HS-5 (cell line): ENCODE measurements at regions not wholly inside any gene's neighbourhood (a gene's known extent, or its start where the extent isn't known, plus 50 kb on each side); places are given as distances from the start of the nearest gene placed in this dataset.
A peak's percentile ranks its signal among the peaks of the same experiment; 100 is the strongest.
"Not testable (repeated sequence)": the region's sequence is repeated elsewhere in the genome, so short reads cannot be mapped to it uniquely, and the experiment has no call there.

Source experiments
- DNase-seq: peaks from one replicate; pipeline ENCODE4 v3.0.0-alpha.2; 2012; ENCODE audit warnings: low read depth

- DNase-seq: no peak
Observed at GRCh38 chr6:21710216-21710615, 116.7 kb downstream of the SOX4 start.

GRCh38 chr6:21710908-21711627 lies 117.5 kb downstream of the SOX4 start:
- DNase-seq: no peak

- DNase-seq: no peak
Observed at GRCh38 chr6:21712213-21712612, 118.7 kb downstream of the SOX4 start.

GRCh38 chr6:21713481-21713880 lies 119.9 kb downstream of the SOX4 start:
- no peak for DNase-seq

GRCh38 chr6:21715180-21715579 lies 121.6 kb downstream of the SOX4 start:
- no peak for DNase-seq

GRCh38 chr6:21722510-21722909 lies 129.0 kb downstream of the SOX4 start:
- no peak for DNase-seq

- DNase-seq: no peak
Observed at GRCh38 chr6:21726676-21727075, 133.1 kb downstream of the SOX4 start.

- DNase-seq: no peak
Observed at GRCh38 chr6:21728141-21728540, 134.6 kb downstream of the SOX4 start.

GRCh38 chr6:21729431-21729830 lies 135.9 kb downstream of the SOX4 start:
- DNase-seq: no peak

- DNase-seq: no peak
Observed at GRCh38 chr6:21730533-21730932, 137.0 kb downstream of the SOX4 start.

- peak; percentile 29 for DNase-seq
Observed at GRCh38 chr6:21731411-21732031, 138.0 kb downstream of the SOX4 start.

- not testable (repeated sequence) for DNase-seq
Observed at GRCh38 chr6:21732032-21732730, 138.6 kb downstream of the SOX4 start.

- no peak for DNase-seq
Observed at GRCh38 chr6:21732731-21733130, 139.2 kb downstream of the SOX4 start.

GRCh38 chr6:21733311-21733710 lies 139.8 kb downstream of the SOX4 start:
- DNase-seq: no peak

- no peak for DNase-seq
Observed at GRCh38 chr6:21734204-21734603, 140.7 kb downstream of the SOX4 start.

- DNase-seq: no peak
Observed at GRCh38 chr6:21738180-21739094, 144.9 kb downstream of the SOX4 start.

GRCh38 chr6:21739241-21739640 lies 145.7 kb downstream of the SOX4 start:
- DNase-seq: no peak

- DNase-seq: no peak
Observed at GRCh38 chr6:21739838-21740237, 146.3 kb downstream of the SOX4 start.

GRCh38 chr6:21740376-21741124 lies 147.0 kb downstream of the SOX4 start:
- DNase-seq: no peak

- DNase-seq: no peak
Observed at GRCh38 chr6:21741221-21742109, 147.9 kb downstream of the SOX4 start.
